Brain microvascular endothelial cell (primary cell): ENCODE measurements at regions not wholly inside any gene's neighbourhood (a gene's known extent, or its start where the extent isn't known, plus 50 kb on each side); places are given as distances from the start of the nearest gene placed in this dataset.

Experiments
- DNase-seq: peaks from one replicate; pipeline ENCODE4 v3.0.0-alpha.2; 2020
- H3K27ac ChIP-seq: fragments of 250-450 bp; sonication (Bioruptor Pico); 2 replicates; pipeline ENCODE4 v1.5.1; 2020; ENCODE audit warnings: mild to moderate bottlenecking, moderate library complexity
- H3K27me3 ChIP-seq: fragments of 250-450 bp; sonication (Bioruptor Pico); replicated peaks from 2 replicates; pipeline ENCODE4 v1.5.1; 2020; ENCODE audit warnings: mild to moderate bottlenecking
- H3K36me3 ChIP-seq: fragments of 250-450 bp; sonication (Bioruptor Pico); replicated peaks from 2 replicates; pipeline ENCODE4 v1.5.1; 2020; ENCODE audit warnings: mild to moderate bottlenecking
- H3K4me3 ChIP-seq: 2 replicates; pipeline ENCODE4 v1.5.1; 2011; ENCODE audit warnings: low read depth, mild to moderate bottlenecking, control low read depth, low read length, moderate library complexity
- in situ Hi-C: cut with HindIII; loops from 2 replicates; pipeline ENCODE4 v1.10.0; 2017; ENCODE audit warnings: low sequenced_read_pairs, low pct_ligation_motif_present
- TF ChIP-seq, protein P1 (sequence below): IDR thresholded peaks from 2 replicates; pipeline ENCODE4 v1.5.1; 2011; ENCODE audit warnings: low read depth, mild to moderate bottlenecking, moderate library complexity, low read length, control low read depth, inconsistent platforms; ENCODE audit errors: missing control alignments

DNA sequence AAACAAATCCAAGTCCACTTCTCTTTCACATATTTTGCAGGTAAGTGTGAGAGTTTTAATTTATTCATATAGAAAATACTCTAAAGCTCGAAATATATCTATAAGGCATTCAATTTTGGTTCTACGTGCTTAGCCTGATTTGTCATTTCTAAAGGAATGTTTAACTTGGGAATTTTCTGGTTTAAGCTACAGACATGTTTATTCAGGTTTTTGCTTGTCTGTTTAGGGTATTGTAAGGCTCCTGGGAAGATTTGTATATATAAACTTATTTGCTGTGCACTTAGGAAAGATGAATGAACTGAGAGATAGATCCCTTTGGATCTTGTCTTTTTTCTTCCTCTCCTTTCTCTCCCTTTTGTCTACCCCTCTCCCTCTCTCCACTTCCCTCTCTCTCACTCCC, 185.9 kb upstream of the NEIL3 start:
- no peak for DNase-seq
- Histone ChIP-seq H3K27me3 (no peaks in the 10 kb centered on the region), H3K4me3 (no peak overlapping the region), H3K36me3 (no peaks in the 10 kb centered on the region), H3K27ac (no peak overlapping the region)
- in situ Hi-C loops: no loop called here
- TF ChIP-seq, protein P1, sequence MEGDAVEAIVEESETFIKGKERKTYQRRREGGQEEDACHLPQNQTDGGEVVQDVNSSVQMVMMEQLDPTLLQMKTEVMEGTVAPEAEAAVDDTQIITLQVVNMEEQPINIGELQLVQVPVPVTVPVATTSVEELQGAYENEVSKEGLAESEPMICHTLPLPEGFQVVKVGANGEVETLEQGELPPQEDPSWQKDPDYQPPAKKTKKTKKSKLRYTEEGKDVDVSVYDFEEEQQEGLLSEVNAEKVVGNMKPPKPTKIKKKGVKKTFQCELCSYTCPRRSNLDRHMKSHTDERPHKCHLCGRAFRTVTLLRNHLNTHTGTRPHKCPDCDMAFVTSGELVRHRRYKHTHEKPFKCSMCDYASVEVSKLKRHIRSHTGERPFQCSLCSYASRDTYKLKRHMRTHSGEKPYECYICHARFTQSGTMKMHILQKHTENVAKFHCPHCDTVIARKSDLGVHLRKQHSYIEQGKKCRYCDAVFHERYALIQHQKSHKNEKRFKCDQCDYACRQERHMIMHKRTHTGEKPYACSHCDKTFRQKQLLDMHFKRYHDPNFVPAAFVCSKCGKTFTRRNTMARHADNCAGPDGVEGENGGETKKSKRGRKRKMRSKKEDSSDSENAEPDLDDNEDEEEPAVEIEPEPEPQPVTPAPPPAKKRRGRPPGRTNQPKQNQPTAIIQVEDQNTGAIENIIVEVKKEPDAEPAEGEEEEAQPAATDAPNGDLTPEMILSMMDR: no peak

DNA sequence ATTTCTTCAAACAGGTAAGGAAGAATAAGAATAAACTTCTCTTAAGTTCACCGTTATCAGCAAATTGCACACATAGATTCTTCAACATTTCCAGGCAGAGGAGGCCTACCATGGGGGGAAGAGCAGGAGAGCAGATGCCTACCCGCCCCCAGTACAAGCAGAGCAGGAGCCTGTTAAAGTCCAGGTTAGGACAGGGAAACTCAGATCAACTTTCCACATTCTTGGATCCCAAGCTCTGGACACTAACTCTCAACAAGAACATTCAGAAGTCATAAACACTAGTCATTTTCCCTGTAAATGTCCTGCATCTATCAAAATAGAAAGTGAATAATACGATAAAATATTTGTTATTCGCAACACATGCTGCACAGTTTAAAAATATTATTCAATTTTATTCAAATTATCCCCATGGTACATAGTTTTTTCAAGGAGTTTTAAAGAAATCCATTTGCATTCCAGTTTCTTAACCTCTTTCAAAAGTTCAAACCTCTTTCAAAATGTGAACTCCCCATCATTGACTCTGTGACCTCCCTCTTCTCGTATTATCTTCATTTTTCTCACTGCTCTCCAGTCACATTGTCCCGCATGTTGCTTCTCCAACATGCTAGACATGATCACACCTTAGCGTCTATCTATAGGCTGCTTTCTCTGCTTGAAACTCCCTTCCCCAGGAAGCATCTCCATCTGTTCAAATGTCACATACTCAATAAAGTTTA, 185.2 kb upstream of the NEIL3 start:
- TF ChIP-seq, protein P1: no peak
- Histone ChIP-seq H3K4me3 (no peak overlapping the region), H3K36me3 (no peaks in the 10 kb centered on the region), H3K27me3 (no peaks in the 10 kb centered on the region), H3K27ac (no peak overlapping the region)
- no peak for DNase-seq
- in situ Hi-C loops: no loop called here

DNA sequence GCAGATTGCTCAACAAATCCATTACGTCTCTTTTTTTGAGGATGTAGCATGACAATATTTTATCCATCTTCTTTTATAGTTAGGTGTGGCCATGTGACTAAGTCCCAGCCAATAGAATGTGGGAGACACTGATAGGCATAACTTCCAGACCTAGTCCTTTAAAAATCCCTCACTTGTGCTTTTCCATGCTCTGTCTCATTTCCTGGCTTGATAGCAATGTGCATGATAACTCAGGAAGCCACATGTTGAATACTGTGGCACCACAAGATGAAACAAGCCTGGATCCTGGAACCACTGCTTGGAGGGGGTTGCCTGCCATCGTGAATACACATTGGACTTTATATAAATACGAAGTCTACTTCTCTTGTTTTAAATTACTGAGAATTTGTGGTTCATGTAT, 184.0 kb upstream of the NEIL3 start:
- in situ Hi-C loops: no loop called here
- Histone ChIP-seq H3K27ac (no peak overlapping the region), H3K27me3 (no peaks in the 10 kb centered on the region), H3K36me3 (no peaks in the 10 kb centered on the region), H3K4me3 (no peak overlapping the region)
- TF ChIP-seq, protein P1: no peak
- no peak for DNase-seq

DNA sequence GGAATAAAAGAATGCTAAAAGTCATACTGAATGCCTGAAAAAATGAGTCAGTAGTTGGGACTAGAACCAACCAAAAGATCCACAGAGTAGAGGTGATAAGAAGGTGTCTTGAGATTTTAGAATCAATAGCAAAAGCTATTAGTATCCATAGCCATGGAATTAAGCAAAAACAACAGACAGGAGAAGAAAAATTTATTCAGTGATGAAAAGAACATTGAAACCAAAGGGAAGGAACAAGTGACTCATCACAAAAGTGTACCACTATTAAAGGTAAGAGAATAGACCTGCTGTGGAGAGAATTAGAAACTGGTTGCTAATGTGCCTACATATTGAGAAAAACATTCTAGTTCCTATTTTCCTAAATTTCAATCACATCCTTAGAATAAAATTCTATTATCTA, 182.0 kb upstream of the NEIL3 start:
- DNase-seq: no peak
- Histone ChIP-seq H3K27ac (peak overlapping the region; percentile 88), H3K36me3 (no peaks in the 10 kb centered on the region), H3K27me3 (no peaks in the 10 kb centered on the region), H3K4me3 (no peak overlapping the region)
- in situ Hi-C loops: no loop called here
- TF ChIP-seq, protein P1: no peak

DNA sequence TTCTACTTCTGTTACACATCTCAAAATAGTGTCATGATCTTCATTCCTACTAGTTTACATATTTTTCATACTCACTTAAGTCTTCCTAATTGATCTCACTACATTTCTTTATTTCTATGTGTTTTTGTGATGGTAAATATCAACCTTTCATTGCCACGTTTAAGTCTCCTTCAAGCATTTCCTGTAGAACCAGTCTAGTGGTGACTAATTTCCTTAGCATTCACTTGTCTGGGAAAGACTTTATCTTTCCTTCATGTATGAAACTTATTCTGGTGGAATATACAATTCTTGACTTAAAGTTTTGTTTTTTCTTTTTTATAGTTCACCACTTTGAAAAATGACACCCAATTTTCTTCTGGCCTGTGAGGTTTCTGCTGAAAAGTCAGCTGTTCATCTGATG, 181.4 kb upstream of the NEIL3 start:
- peak overlapping the region; percentile 88 for H3K27ac ChIP-seq
- in situ Hi-C loops: no loop called here
- H3K27me3 ChIP-seq: no peaks in the 10 kb centered on the region
- H3K36me3 ChIP-seq: no peaks in the 10 kb centered on the region
- no peak overlapping the region for H3K4me3 ChIP-seq
- DNase-seq: no peak
- TF ChIP-seq, protein P1: no peak

DNA sequence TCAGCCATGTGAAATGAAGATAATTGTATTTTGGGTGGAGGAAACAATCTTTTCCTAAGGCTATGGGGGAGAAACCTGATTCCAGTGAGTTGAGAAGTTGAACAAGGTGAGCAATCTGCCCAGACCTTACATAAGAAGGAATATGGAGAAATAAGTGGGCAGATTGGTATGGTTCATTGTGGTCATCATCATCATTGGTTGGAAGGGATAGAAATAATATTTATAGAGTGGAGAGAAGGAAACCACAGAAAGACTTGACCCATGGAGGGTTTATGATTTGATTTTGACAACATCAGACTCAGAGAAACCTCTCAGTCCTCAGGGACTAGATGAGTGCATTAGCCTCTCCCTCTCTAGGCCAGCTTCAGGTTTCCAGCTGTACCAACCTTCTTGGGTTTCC, 177.9 kb upstream of the NEIL3 start:
- no peaks in the 10 kb centered on the region for H3K36me3 ChIP-seq
- H3K27ac ChIP-seq: no peak overlapping the region
- in situ Hi-C loops: no loop called here
- TF ChIP-seq, protein P1: no peak
- H3K4me3 ChIP-seq: no peak overlapping the region
- H3K27me3 ChIP-seq: no peaks in the 10 kb centered on the region
- no peak for DNase-seq
